ENCODE measurements at regions not wholly inside any gene's neighbourhood (a gene's known extent, or its start where the extent isn't known, plus 50 kb on each side); places are given as distances from the start of the nearest gene placed in this dataset.
"Not testable (repeated sequence)": the region's sequence is repeated elsewhere in the genome, so short reads cannot be mapped to it uniquely, and the experiment has no call there.

GRCh38 chr16:35215287-35215686, 1755.9 kb downstream of the TP53TG3F start:
- Histone ChIP-seq H3K36me3 (replicated peaks in 1 of 2; ENCODE audit: control extremely low read depth in 1 of 2, control insufficient read depth in 1 of 2, extremely low read depth in 1 of 2, insufficient read depth in 2 of 2, low read length in 1 of 2) (no peaks in the 10 kb centered on the region), H3K27ac (ENCODE audit: low read length in 2 of 2) (no peak overlapping the region), H3K79me2 (ENCODE audit: control insufficient read depth, insufficient read depth, low read length) (no peaks in the 10 kb centered on the region), H3K4me3 (ENCODE audit: control extremely low read depth in 1 of 5, extremely low read depth in 1 of 5, insufficient read depth in 1 of 5, low read depth in 2 of 5, low read length in 4 of 5) (no peak overlapping the region), H3K4me2 (replicated peaks; ENCODE audit: low read depth, low read length, poor library complexity, severe bottlenecking) (no peak overlapping the region), H4K20me1 (ENCODE audit: control insufficient read depth, insufficient read depth, low read length, poor library complexity, severe bottlenecking) (no peaks in the 10 kb centered on the region), H3K9ac (ENCODE audit: low read length) (no peak overlapping the region), H2AFZ (ENCODE audit: insufficient read depth, low read depth, low read length, poor library complexity, severe bottlenecking) (no peak overlapping the region), H3K4me1 (ENCODE audit: control insufficient read depth in 2 of 2, insufficient read depth in 2 of 2, low read length in 2 of 2) (no peaks in the 10 kb centered on the region), H3K9me3 (ENCODE audit: control extremely low read depth in 1 of 3, control insufficient read depth in 2 of 3, insufficient read depth in 1 of 3, low read length in 2 of 3) (peaks cover 0 to 26% (median 2%) of the 10 kb centered on the region in 3 donors), H3K27me3 (replicated peaks in 1 of 4; ENCODE audit: control extremely low read depth in 1 of 4, control insufficient read depth in 3 of 4, insufficient read depth in 4 of 4, low read length in 3 of 4) (no peaks in the 10 kb centered on the region)
- intact Hi-C loops (cut with micrococcal nuclease), result no loop called here
- Mint-ChIP-seq H3K27me3 (no peaks in the 10 kb centered on the region), H3K9me3 (ENCODE audit: insufficient read depth) (peaks cover 13% of the 10 kb centered on the region), H3K4me3 (no peak overlapping the region), H3K27ac (no peak overlapping the region), H3K4me1 (no peaks in the 10 kb centered on the region)
- no peak for DNase-seq
- ATAC-seq (ENCODE audit: low read depth), result no peak
- TF ChIP-seq EZH2 (IDR thresholded peaks at IDR 0.05; ENCODE audit: borderline replicate concordance, insufficient read depth, low read depth, low read length, poor library complexity, severe bottlenecking), result no peak
- TF ChIP-seq CTCF (IDR thresholded peaks at IDR 0.05), result no peak
- 80% methylated on average over 1 of the region's 3 CpGs for WGBS (ENCODE audit: insufficient coverage)
- ChIA-PET CTCF (no interaction called here), POLR2A (no interaction called here)

GRCh38 chr16:35216261-35216660, 1756.8 kb downstream of the TP53TG3F start:
- WGBS (ENCODE audit: insufficient coverage), result 63% methylated on average over 3 of the region's 6 CpGs
- H3K4me1 ChIP-seq (ENCODE audit: control insufficient read depth in 2 of 2, insufficient read depth in 2 of 2, low read length in 2 of 2); H3K4me3 ChIP-seq (ENCODE audit: control extremely low read depth in 1 of 5, extremely low read depth in 1 of 5, insufficient read depth in 1 of 5, low read depth in 2 of 5, low read length in 4 of 5); H4K20me1 ChIP-seq (ENCODE audit: control insufficient read depth, insufficient read depth, low read length, poor library complexity, severe bottlenecking); DNase-seq; intact Hi-C loops (cut with micrococcal nuclease); H3K4me3 Mint-ChIP-seq; H3K9ac ChIP-seq (ENCODE audit: low read length); H3K36me3 ChIP-seq (replicated peaks in 1 of 2; ENCODE audit: control extremely low read depth in 1 of 2, control insufficient read depth in 1 of 2, extremely low read depth in 1 of 2, insufficient read depth in 2 of 2, low read length in 1 of 2); ATAC-seq (ENCODE audit: low read depth); CTCF ChIA-PET; H2AFZ ChIP-seq (ENCODE audit: insufficient read depth, low read depth, low read length, poor library complexity, severe bottlenecking); H3K79me2 ChIP-seq (ENCODE audit: control insufficient read depth, insufficient read depth, low read length); H3K4me1 Mint-ChIP-seq; H3K27ac ChIP-seq (ENCODE audit: low read length in 2 of 2); H3K27me3 ChIP-seq (replicated peaks in 1 of 4; ENCODE audit: control extremely low read depth in 1 of 4, control insufficient read depth in 3 of 4, insufficient read depth in 4 of 4, low read length in 3 of 4); H3K27ac Mint-ChIP-seq; H3K27me3 Mint-ChIP-seq; H3K4me2 ChIP-seq (replicated peaks; ENCODE audit: low read depth, low read length, poor library complexity, severe bottlenecking); POLR2A ChIA-PET: not testable (repeated sequence)
- H3K9me3 Mint-ChIP-seq (ENCODE audit: insufficient read depth), result peaks cover 13% of the 10 kb centered on the region
- peaks cover 0 to 26% (median 2%) of the 10 kb centered on the region in 3 donors for H3K9me3 ChIP-seq (ENCODE audit: control extremely low read depth in 1 of 3, control insufficient read depth in 2 of 3, insufficient read depth in 1 of 3, low read length in 2 of 3)

All from B cell (primary cell).